Chondrocyte (in vitro differentiated cells): ENCODE measurements at regions not wholly inside any gene's neighbourhood (a gene's known extent, or its start where the extent isn't known, plus 50 kb on each side); places are given as distances from the start of the nearest gene placed in this dataset.

Experiments
- DNase-seq: peaks from one replicate; pipeline ENCODE4 v3.0.0; 2021; ENCODE audit warnings: mixed read lengths, low spot score
- H3K27ac Mint-ChIP-seq: one replicate; pipeline ENCODE4 v1.8.0; 2021; ENCODE audit warnings: mild to moderate bottlenecking, moderate library complexity, mixed read lengths; ENCODE audit not compliant: unreplicated experiment
- H3K27me3 Mint-ChIP-seq: 2 replicates; pipeline ENCODE4 v1.8.0; 2021; ENCODE audit warnings: low read depth, mixed read lengths
- H3K36me3 Mint-ChIP-seq: 2 replicates; pipeline ENCODE4 v1.8.0; 2021; ENCODE audit warnings: low read depth, mixed read lengths
- H3K4me1 Mint-ChIP-seq: 2 replicates; pipeline ENCODE4 v1.8.0; 2021; ENCODE audit warnings: low read depth, mild to moderate bottlenecking, mixed read lengths
- H3K4me3 Mint-ChIP-seq: one replicate; pipeline ENCODE4 v1.8.0; 2021; ENCODE audit warnings: mild to moderate bottlenecking, moderate library complexity, mixed read lengths; ENCODE audit not compliant: unreplicated experiment
- H3K9me3 Mint-ChIP-seq: 2 replicates; pipeline ENCODE4 v1.8.0; 2021; ENCODE audit warnings: low read depth, mixed read lengths
- CTCF ChIP-seq: fragments of 200-600 bp; sonication (generic); IDR thresholded peaks from 2 replicates; pipeline ENCODE4 v1.5.0; 2021; ENCODE audit warnings: antibody characterized with exemption, mild to moderate bottlenecking, moderate library complexity

DNA sequence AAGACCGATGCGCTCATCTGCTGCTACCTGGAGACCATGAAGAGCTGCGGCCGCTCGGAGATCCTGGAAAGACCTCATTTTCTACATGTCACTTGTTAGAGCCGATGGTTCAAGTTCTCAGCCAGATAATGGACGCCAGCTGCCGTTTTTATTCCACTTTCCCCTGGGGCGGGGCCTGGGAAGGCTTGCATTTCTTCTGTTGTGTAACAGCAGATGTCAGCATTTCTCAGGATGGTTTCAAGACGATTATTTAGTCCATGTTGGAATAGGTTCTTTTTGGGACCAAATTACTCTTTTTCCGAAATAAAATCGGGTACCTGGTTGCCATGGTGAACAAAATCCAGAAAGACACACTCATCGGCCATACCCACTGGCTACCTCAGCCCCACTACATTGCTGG lies 1418.3 kb downstream of the CDH11 start:
- peaks cover 5% of the 10 kb centered on the region for H3K4me1 Mint-ChIP-seq
- no peak overlapping the region for H3K27ac Mint-ChIP-seq
- DNase-seq: no peak
- peaks cover 16% of the 10 kb centered on the region for H3K27me3 Mint-ChIP-seq
- TF ChIP-seq CTCF: no peak
- no peaks in the 10 kb centered on the region for H3K36me3 Mint-ChIP-seq
- H3K4me3 Mint-ChIP-seq: no peak overlapping the region
- no peaks in the 10 kb centered on the region for H3K9me3 Mint-ChIP-seq

- H3K4me1 Mint-ChIP-seq: peaks cover 5% of the 10 kb centered on the region
- DNase-seq: no peak
- no peaks in the 10 kb centered on the region for H3K36me3 Mint-ChIP-seq
- peaks cover 16% of the 10 kb centered on the region for H3K27me3 Mint-ChIP-seq
- H3K4me3 Mint-ChIP-seq: no peak overlapping the region
- H3K9me3 Mint-ChIP-seq: no peaks in the 10 kb centered on the region
- H3K27ac Mint-ChIP-seq: no peak overlapping the region
- TF ChIP-seq CTCF: peak; percentile 10
Observed at GRCh38 chr16:63702981-63703590, 1418.8 kb downstream of the CDH11 start.

GRCh38 chr16:63697736-63698135 lies 1424.1 kb downstream of the CDH11 start:
- no peaks in the 10 kb centered on the region for H3K9me3 Mint-ChIP-seq
- DNase-seq: no peak
- H3K4me1 Mint-ChIP-seq: no peaks in the 10 kb centered on the region
- H3K4me3 Mint-ChIP-seq: no peak overlapping the region
- no peak overlapping the region for H3K27ac Mint-ChIP-seq
- peaks cover 4% of the 10 kb centered on the region for H3K27me3 Mint-ChIP-seq
- no peaks in the 10 kb centered on the region for H3K36me3 Mint-ChIP-seq
- TF ChIP-seq CTCF: no peak

GRCh38 chr16:63695347-63695746 lies 1426.5 kb downstream of the CDH11 start:
- no peak overlapping the region for H3K4me3 Mint-ChIP-seq
- peaks cover 4% of the 10 kb centered on the region for H3K27me3 Mint-ChIP-seq
- H3K4me1 Mint-ChIP-seq: no peaks in the 10 kb centered on the region
- TF ChIP-seq CTCF: no peak
- H3K36me3 Mint-ChIP-seq: no peaks in the 10 kb centered on the region
- DNase-seq: no peak
- no peak overlapping the region for H3K27ac Mint-ChIP-seq
- peaks cover 2% of the 10 kb centered on the region for H3K9me3 Mint-ChIP-seq

DNA sequence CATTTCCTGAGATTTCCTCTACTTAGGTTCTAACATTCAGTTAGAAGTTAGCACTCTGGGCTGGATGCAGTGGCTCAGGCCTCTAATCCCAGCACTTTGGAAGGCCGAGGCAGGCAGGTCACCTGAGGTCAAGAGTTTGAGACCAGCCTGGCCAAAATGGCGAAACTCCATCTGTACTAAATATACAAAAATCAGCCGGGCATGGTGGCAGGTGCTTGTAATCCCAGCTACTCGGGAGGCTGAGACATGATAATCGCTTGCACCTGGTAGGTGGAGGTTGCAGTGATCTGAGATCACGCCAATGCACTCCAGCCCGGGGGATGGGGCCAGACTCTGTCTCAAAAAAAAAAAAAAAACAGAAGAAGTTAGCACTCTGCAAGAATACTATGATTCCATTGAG lies 1430.9 kb downstream of the CDH11 start:
- peaks cover 7% of the 10 kb centered on the region for H3K27me3 Mint-ChIP-seq
- no peaks in the 10 kb centered on the region for H3K4me1 Mint-ChIP-seq
- no peak for TF ChIP-seq CTCF

More for the DNA sequence above, 1430.9 kb downstream of the CDH11 start:
- H3K4me3 Mint-ChIP-seq: no peak overlapping the region
- H3K36me3 Mint-ChIP-seq: no peaks in the 10 kb centered on the region
- H3K27ac Mint-ChIP-seq: no peak overlapping the region
- no peak for DNase-seq
- peaks cover 19% of the 10 kb centered on the region for H3K9me3 Mint-ChIP-seq
